Neural progenitor cell (in vitro differentiated cells): ENCODE measurements at regions not wholly inside any gene's neighbourhood (a gene's known extent, or its start where the extent isn't known, plus 50 kb on each side); places are given as distances from the start of the nearest gene placed in this dataset.

Experiments used
- EZH2 ChIP-seq: fragments of 200-600 bp; sonication (generic); IDR thresholded peaks from 2 replicates; pipeline ENCODE4 v1.6.1; 2017; ENCODE audit warnings: antibody characterized with exemption, mild to moderate bottlenecking, moderate library complexity
- EZH2phosphoT487 ChIP-seq: fragments of 200-600 bp; sonication (generic); IDR thresholded peaks from 2 replicates; pipeline ENCODE4 v1.6.1; 2017; ENCODE audit warnings: antibody characterized with exemption
- TF ChIP-seq, protein P1 (sequence below): fragments of 200-600 bp; sonication (generic); IDR thresholded peaks from 2 replicates; pipeline ENCODE4 v1.5.1; 2017; ENCODE audit warnings: antibody characterized with exemption, mild to moderate bottlenecking

DNA sequence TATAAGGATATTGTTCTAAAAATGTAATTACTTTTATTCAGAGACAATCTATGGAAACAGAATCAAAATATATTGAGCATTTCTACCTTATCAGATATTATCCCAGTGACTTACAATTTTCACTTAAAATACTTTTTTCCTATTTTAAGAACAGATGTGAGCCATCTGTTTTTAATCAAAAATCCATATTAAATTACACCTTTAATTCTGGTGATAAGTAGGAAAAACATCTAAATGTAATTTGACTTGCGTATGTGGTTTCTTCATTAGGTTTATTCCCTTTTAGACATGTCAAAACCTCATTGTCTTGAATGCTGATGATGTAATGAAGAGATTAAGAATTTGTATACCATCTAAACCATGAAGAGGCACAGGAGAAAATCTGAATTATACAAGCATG lies 1118.8 kb upstream of the TMPRSS15 start:
- TF ChIP-seq, protein P1, sequence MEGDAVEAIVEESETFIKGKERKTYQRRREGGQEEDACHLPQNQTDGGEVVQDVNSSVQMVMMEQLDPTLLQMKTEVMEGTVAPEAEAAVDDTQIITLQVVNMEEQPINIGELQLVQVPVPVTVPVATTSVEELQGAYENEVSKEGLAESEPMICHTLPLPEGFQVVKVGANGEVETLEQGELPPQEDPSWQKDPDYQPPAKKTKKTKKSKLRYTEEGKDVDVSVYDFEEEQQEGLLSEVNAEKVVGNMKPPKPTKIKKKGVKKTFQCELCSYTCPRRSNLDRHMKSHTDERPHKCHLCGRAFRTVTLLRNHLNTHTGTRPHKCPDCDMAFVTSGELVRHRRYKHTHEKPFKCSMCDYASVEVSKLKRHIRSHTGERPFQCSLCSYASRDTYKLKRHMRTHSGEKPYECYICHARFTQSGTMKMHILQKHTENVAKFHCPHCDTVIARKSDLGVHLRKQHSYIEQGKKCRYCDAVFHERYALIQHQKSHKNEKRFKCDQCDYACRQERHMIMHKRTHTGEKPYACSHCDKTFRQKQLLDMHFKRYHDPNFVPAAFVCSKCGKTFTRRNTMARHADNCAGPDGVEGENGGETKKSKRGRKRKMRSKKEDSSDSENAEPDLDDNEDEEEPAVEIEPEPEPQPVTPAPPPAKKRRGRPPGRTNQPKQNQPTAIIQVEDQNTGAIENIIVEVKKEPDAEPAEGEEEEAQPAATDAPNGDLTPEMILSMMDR, result no peak
- TF ChIP-seq EZH2 (no peak), EZH2phosphoT487 (no peak)
